HFFc6 (cell line): ENCODE measurements at regions not wholly inside any gene's neighbourhood (a gene's known extent, or its start where the extent isn't known, plus 50 kb on each side); places are given as distances from the start of the nearest gene placed in this dataset.

Source experiments
- DNase-seq: peaks from one replicate; pipeline ENCODE4 v3.0.0-alpha.2; 2018
- H3K27ac Mint-ChIP-seq: 2 replicates; pipeline ENCODE4 v1.8.0; 2020; ENCODE audit warnings: mild to moderate bottlenecking, mixed read lengths
- H3K27me3 Mint-ChIP-seq: 2 replicates; pipeline ENCODE4 v1.8.0; 2021; ENCODE audit warnings: mild to moderate bottlenecking, moderate library complexity, mixed read lengths; ENCODE audit not compliant: insufficient read depth
- H3K36me3 Mint-ChIP-seq: 2 replicates; pipeline ENCODE4 v1.8.0; 2021; ENCODE audit warnings: low read depth, mixed read lengths
- H3K4me1 Mint-ChIP-seq: 2 replicates; pipeline ENCODE4 v1.8.0; 2020; ENCODE audit warnings: low read depth, mixed read lengths
- H3K4me3 Mint-ChIP-seq: 2 replicates; pipeline ENCODE4 v1.8.0; 2020; ENCODE audit warnings: mild to moderate bottlenecking, moderate library complexity, mixed read lengths
- H3K9me3 Mint-ChIP-seq: 2 replicates; pipeline ENCODE4 v1.8.0; 2020; ENCODE audit warnings: mild to moderate bottlenecking, mixed read lengths
- TF ChIP-seq, protein P1 (sequence below): fragments of 200-600 bp; sonication (generic); IDR thresholded peaks from 2 replicates; pipeline ENCODE4 v1.5.0; 2021; ENCODE audit warnings: antibody characterized with exemption, mild to moderate bottlenecking

DNA sequence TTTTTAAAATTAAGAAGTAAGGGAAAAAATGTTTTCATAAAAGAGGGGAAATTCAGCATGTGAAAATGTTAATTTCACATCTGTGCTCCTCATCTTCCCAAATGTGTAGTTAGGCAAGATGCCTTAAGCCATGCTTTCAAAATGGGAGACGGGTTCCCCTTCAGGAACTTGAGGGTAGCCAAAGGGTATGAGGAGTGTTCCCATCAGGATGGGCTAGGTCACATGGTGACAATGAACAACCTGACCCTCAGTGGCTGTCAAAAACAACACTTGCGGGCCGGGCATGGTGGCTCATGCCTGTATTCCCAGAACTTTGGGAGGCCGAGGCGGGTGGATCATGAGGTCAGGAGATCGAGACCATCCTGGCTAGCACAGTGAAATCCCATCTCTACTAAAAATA lies 178.0 kb downstream of the ACTL7B start:
- Mint-ChIP-seq H3K27ac (no peak overlapping the region), H3K36me3 (peaks cover 10% of the 10 kb centered on the region; the same call in 1 of the 2 replicates), H3K4me1 (no peaks in the 10 kb centered on the region), H3K27me3 (no peaks in the 10 kb centered on the region; the same call in 1 of the 2 replicates), H3K9me3 (peaks cover 52% of the 10 kb centered on the region), H3K4me3 (no peak overlapping the region)
- DNase-seq: no peak
- TF ChIP-seq, protein P1, sequence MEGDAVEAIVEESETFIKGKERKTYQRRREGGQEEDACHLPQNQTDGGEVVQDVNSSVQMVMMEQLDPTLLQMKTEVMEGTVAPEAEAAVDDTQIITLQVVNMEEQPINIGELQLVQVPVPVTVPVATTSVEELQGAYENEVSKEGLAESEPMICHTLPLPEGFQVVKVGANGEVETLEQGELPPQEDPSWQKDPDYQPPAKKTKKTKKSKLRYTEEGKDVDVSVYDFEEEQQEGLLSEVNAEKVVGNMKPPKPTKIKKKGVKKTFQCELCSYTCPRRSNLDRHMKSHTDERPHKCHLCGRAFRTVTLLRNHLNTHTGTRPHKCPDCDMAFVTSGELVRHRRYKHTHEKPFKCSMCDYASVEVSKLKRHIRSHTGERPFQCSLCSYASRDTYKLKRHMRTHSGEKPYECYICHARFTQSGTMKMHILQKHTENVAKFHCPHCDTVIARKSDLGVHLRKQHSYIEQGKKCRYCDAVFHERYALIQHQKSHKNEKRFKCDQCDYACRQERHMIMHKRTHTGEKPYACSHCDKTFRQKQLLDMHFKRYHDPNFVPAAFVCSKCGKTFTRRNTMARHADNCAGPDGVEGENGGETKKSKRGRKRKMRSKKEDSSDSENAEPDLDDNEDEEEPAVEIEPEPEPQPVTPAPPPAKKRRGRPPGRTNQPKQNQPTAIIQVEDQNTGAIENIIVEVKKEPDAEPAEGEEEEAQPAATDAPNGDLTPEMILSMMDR: no peak

DNA sequence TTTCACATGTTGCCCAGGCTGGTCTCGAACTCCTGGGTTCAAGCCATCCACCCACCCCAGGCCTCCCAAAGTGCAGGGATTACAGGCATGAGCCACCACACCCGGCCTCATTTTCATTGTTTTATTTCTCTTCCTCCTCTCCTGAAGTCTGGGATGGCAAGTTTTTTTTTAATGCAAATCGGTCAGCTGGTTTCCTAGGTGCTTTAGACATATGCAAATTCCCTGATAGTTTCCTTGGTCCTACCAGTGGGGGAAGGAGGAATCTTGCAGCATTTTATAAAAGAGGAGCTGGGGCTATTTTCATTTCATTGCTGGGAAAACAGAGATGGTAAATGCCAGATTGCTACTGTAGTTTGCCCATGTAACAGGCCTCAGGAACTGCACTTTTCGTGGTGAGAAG lies 179.4 kb downstream of the ACTL7B start:
- TF ChIP-seq, protein P1: no peak
- peaks cover 55% of the 10 kb centered on the region for H3K9me3 Mint-ChIP-seq
- peaks cover 10% of the 10 kb centered on the region; the same call in 1 of the 2 replicates for H3K36me3 Mint-ChIP-seq
- no peak for DNase-seq
- no peak overlapping the region for H3K27ac Mint-ChIP-seq
- no peaks in the 10 kb centered on the region for H3K4me1 Mint-ChIP-seq
- H3K27me3 Mint-ChIP-seq: no peaks in the 10 kb centered on the region
- H3K4me3 Mint-ChIP-seq: no peak overlapping the region

DNA sequence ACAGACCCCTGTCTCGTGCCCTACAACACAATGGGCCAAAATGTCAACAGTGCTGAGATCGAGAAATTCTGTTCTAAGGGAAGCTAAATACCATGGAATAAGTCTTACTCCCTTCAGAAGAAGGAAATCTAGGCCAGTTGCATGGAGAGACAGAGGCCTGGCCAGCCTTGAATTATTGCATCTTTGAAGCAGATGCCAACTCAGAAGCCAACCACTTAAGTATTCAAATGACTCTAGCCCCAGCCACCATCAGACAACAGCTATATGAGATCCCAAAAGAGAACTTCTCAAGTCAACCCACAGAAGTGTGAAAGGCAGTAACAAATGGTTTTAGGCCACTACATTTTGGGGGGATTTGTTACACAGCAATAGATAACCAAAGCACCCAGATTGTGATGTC lies 180.1 kb downstream of the ACTL7B start:
- H3K4me1 Mint-ChIP-seq: no peaks in the 10 kb centered on the region
- TF ChIP-seq, protein P1: no peak
- no peaks in the 10 kb centered on the region for H3K27me3 Mint-ChIP-seq
- DNase-seq: no peak
- peaks cover 10% of the 10 kb centered on the region; the same call in 1 of the 2 replicates for H3K36me3 Mint-ChIP-seq
- H3K4me3 Mint-ChIP-seq: no peak overlapping the region
- no peak overlapping the region for H3K27ac Mint-ChIP-seq
- peaks cover 60% of the 10 kb centered on the region for H3K9me3 Mint-ChIP-seq

DNA sequence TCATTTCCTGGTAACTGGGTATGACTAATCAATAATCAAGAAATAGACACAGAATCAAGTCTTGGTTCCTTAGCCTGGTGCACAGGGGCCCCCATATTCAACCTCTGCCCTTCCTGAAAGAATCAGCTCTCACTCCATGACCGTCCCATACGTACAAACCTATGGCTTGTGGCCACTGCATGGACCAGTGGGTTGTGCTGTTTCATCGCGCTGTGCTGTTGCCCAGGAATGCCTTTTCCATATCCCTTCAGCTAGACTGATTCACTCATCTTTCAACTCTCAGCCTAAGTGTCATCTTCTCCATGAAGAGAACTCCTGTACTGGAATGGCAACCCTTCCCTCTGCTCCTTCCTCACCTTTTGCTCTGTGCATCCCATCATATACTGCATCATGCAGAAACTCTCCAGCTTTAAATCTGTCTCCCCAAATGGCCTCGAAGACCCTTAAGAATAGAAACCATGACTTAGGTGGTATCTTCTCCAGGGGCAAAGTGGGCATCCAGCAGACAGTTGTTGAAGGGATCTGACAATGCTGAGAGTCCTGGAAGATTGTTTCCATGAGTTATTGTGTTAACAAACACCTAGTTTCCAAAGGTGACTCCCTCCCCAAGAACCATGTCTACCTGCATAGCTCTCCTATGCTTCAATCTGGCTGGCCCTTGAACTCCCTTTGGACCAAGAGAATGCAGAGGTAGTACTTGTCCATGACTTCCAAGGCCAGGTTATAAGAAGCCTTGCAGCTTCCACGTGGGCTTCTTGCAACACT lies 180.8 kb downstream of the ACTL7B start:
- H3K27me3 Mint-ChIP-seq: no peaks in the 10 kb centered on the region; the same call in 1 of the 2 replicates
- no peak overlapping the region for H3K27ac Mint-ChIP-seq
- H3K9me3 Mint-ChIP-seq: peaks cover 64% of the 10 kb centered on the region
- H3K4me1 Mint-ChIP-seq: no peaks in the 10 kb centered on the region
- no peak for DNase-seq
- H3K4me3 Mint-ChIP-seq: no peak overlapping the region
- TF ChIP-seq, protein P1: no peak
- peaks cover 10% of the 10 kb centered on the region; the same call in 1 of the 2 replicates for H3K36me3 Mint-ChIP-seq

DNA sequence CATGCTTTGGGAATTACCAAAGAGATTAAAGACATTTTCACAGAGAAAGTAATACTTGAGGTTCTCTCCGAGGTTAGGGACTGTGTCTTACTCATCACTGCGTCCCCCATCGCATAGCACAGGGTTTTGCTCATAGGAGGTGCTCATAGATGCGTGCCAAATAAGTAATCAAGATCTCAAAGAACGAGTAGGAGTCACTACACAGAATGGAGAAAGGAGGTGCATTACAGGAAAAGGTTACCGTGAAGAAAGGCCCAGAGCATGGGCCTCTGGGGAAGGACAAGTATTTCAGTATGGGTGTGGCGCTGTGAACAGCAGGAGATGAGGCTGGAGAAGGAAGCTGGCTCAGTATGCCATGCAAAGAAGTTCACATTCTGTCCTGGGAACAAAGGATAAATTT lies 182.4 kb downstream of the ACTL7B start:
- H3K4me3 Mint-ChIP-seq: no peak overlapping the region
- no peak overlapping the region for H3K27ac Mint-ChIP-seq
- no peak for DNase-seq

More for the DNA sequence above, 182.4 kb downstream of the ACTL7B start:
- peaks cover 6% of the 10 kb centered on the region; the same call in 1 of the 2 replicates for H3K36me3 Mint-ChIP-seq
- peaks cover 59% of the 10 kb centered on the region for H3K9me3 Mint-ChIP-seq
- TF ChIP-seq, protein P1: no peak
- peaks cover 2% of the 10 kb centered on the region; the same call in 1 of the 2 replicates for H3K27me3 Mint-ChIP-seq
- H3K4me1 Mint-ChIP-seq: no peaks in the 10 kb centered on the region
